ENCODE measurements at regions not wholly inside any gene's neighbourhood (a gene's known extent, or its start where the extent isn't known, plus 50 kb on each side); places are given as distances from the start of the nearest gene placed in this dataset.
"Not testable (repeated sequence)": the region's sequence is repeated elsewhere in the genome, so short reads cannot be mapped to it uniquely, and the experiment has no call there.

GRCh38 chr13:99759163-99759552, 212.4 kb downstream of the ZIC5 start:
- Histone ChIP-seq H3K4me1 (no peaks in the 10 kb centered on the region), H3K9me3 (peaks cover 0 to 41% (median 23%) of the 10 kb centered on the region in 4 donors), H3K27ac (no peak overlapping the region), H3K4me3 (no peak overlapping the region), H3K27me3 (no peaks in the 10 kb centered on the region), H3K36me3 (no peaks in the 10 kb centered on the region)
- TF ChIP-seq POLR2AphosphoS5 (IDR thresholded peaks at IDR 0.05) (no peak), EP300 (IDR thresholded peaks at IDR 0.05) (no peak), POLR2A (IDR thresholded peaks at IDR 0.05) (no peak), CTCF (IDR thresholded peaks at IDR 0.05) (no peak)
- intact Hi-C loops (cut with DNase I; ENCODE audit: low total_unique reads): no loop called here
- no peak for DNase-seq
- 96 to 100% (median 97%) methylated on average over 2 of the region's 2 CpGs for WGBS, 5 donors

GRCh38 chr13:99758460-99759162, 213.0 kb downstream of the ZIC5 start:
- intact Hi-C loops (cut with DNase I; ENCODE audit: low total_unique reads): no loop called here
- Histone ChIP-seq H3K4me1 (no peaks in the 10 kb centered on the region), H3K9me3 (peaks cover 0 to 35% (median 18%) of the 10 kb centered on the region in 4 donors), H3K27me3 (no peaks in the 10 kb centered on the region), H3K27ac (no peak overlapping the region), H3K36me3 (no peaks in the 10 kb centered on the region), H3K4me3 (no peak overlapping the region)
- TF ChIP-seq POLR2AphosphoS5 (IDR thresholded peaks at IDR 0.05) (no peak), CTCF (IDR thresholded peaks at IDR 0.05) (no peak), POLR2A (IDR thresholded peaks at IDR 0.05) (no peak), EP300 (IDR thresholded peaks at IDR 0.05) (no peak)
- no peak for DNase-seq
- WGBS, 5 donors: 65 to 77% (median 76%) methylated on average over 6 of the region's 6 CpGs

- H3K36me3 ChIP-seq: no peaks in the 10 kb centered on the region
- no peak overlapping the region for H3K27ac ChIP-seq
- no peak for DNase-seq
- peaks cover 0 to 29% (median 16%) of the 10 kb centered on the region in 4 donors for H3K9me3 ChIP-seq
- 73 to 89% (median 89%) methylated on average over 8 of the region's 8 CpGs for WGBS, 5 donors
- no peaks in the 10 kb centered on the region for H3K27me3 ChIP-seq
- H3K4me3 ChIP-seq: no peak overlapping the region
- no peaks in the 10 kb centered on the region for H3K4me1 ChIP-seq
- intact Hi-C loops (cut with DNase I; ENCODE audit: low total_unique reads): no loop called here
- TF ChIP-seq POLR2A (IDR thresholded peaks at IDR 0.05) (no peak), EP300 (IDR thresholded peaks at IDR 0.05) (no peak), CTCF (IDR thresholded peaks at IDR 0.05) (no peak), POLR2AphosphoS5 (IDR thresholded peaks at IDR 0.05) (no peak)
Observed at GRCh38 chr13:99757756-99758459, 213.7 kb downstream of the ZIC5 start.

- TF ChIP-seq POLR2AphosphoS5 (IDR thresholded peaks at IDR 0.05): no peak
- no peak for TF ChIP-seq EP300 (IDR thresholded peaks at IDR 0.05)
- no peak for TF ChIP-seq POLR2A (IDR thresholded peaks at IDR 0.05)
- no peak for TF ChIP-seq CTCF (IDR thresholded peaks at IDR 0.05)
- 93 to 98% (median 97%) methylated on average over 2 of the region's 2 CpGs for WGBS, 5 donors
- Histone ChIP-seq H3K9me3 (peaks cover 0 to 15% (median 13%) of the 10 kb centered on the region in 4 donors), H3K27me3 (no peaks in the 10 kb centered on the region), H3K4me3 (no peak overlapping the region), H3K36me3 (no peaks in the 10 kb centered on the region), H3K4me1 (no peaks in the 10 kb centered on the region), H3K27ac (no peak overlapping the region)
- no peak for DNase-seq
- intact Hi-C loops (cut with DNase I; ENCODE audit: low total_unique reads): no loop called here
Observed at GRCh38 chr13:99756281-99756680, 215.3 kb downstream of the ZIC5 start.

GRCh38 chr13:99754750-99755149, 216.8 kb downstream of the ZIC5 start:
- H3K27ac ChIP-seq; intact Hi-C loops (cut with DNase I; ENCODE audit: low total_unique reads); H3K9me3 ChIP-seq; H3K27me3 ChIP-seq; DNase-seq; H3K4me3 ChIP-seq; H3K4me1 ChIP-seq; H3K36me3 ChIP-seq: not testable (repeated sequence)
- WGBS, 5 donors: 93 to 97% (median 96%) methylated on average over 14 to 18 of the region's 18 CpGs
